HG02852 (cell line): ENCODE measurements at regions not wholly inside any gene's neighbourhood (a gene's known extent, or its start where the extent isn't known, plus 50 kb on each side); places are given as distances from the start of the nearest gene placed in this dataset.
"Not testable (repeated sequence)": the region's sequence is repeated elsewhere in the genome, so short reads cannot be mapped to it uniquely, and the experiment has no call there.

Experiments
- ATAC-seq: cut with Tn5 transposase; IDR thresholded peaks from one replicate; pipeline ENCODE4 v1.9.1; 2021; ENCODE audit warnings: mild to moderate bottlenecking, moderate library complexity; ENCODE audit not compliant: unreplicated experiment

- no peak for ATAC-seq
These were observed 241.6 kb downstream of the ZPLD1 start for GRCh38 chr3:102676424-102676823.

- ATAC-seq, result no peak
These were observed 247.9 kb downstream of the ZPLD1 start for GRCh38 chr3:102682741-102683140.

- ATAC-seq, result no peak
These were observed 252.0 kb downstream of the ZPLD1 start for GRCh38 chr3:102686792-102687191.

GRCh38 chr3:102687851-102688555 is 253.2 kb downstream of the ZPLD1 start:
- no peak for ATAC-seq

GRCh38 chr3:102688556-102688930 is 253.7 kb downstream of the ZPLD1 start:
- no peak for ATAC-seq

- no peak for ATAC-seq
These were observed 256.7 kb downstream of the ZPLD1 start for GRCh38 chr3:102691507-102691906.

- no peak for ATAC-seq
These were observed 264.4 kb downstream of the ZPLD1 start for GRCh38 chr3:102699104-102699818.

- no peak for ATAC-seq
These were observed 265.0 kb downstream of the ZPLD1 start for GRCh38 chr3:102699819-102700140.

GRCh38 chr3:102712896-102713295 is 278.1 kb downstream of the ZPLD1 start:
- ATAC-seq, result no peak

- ATAC-seq, result peak; percentile 8
These were observed 279.8 kb downstream of the ZPLD1 start for GRCh38 chr3:102714567-102714966.

- ATAC-seq, result peak; percentile 96
These were observed 280.3 kb downstream of the ZPLD1 start for GRCh38 chr3:102715030-102715697.

- ATAC-seq, result no peak
These were observed 283.8 kb downstream of the ZPLD1 start for GRCh38 chr3:102718651-102719050.

- no peak for ATAC-seq
These were observed 287.5 kb downstream of the ZPLD1 start for GRCh38 chr3:102722317-102722716.

GRCh38 chr3:102727340-102727739 is 292.5 kb downstream of the ZPLD1 start:
- ATAC-seq, result no peak

- ATAC-seq, result not testable (repeated sequence)
These were observed 297.8 kb downstream of the ZPLD1 start for GRCh38 chr3:102732581-102732980.

- ATAC-seq, result no peak
These were observed 299.2 kb downstream of the ZPLD1 start for GRCh38 chr3:102733791-102734563.

- no peak for ATAC-seq
These were observed 300.5 kb downstream of the ZPLD1 start for GRCh38 chr3:102735311-102735710.

GRCh38 chr3:102736288-102736974 is 301.6 kb downstream of the ZPLD1 start:
- ATAC-seq, result no peak

GRCh38 chr3:102736975-102737304 is 302.1 kb downstream of the ZPLD1 start:
- ATAC-seq, result no peak

GRCh38 chr3:102737353-102737752 is 302.5 kb downstream of the ZPLD1 start:
- no peak for ATAC-seq

GRCh38 chr3:102741105-102741504 is 306.3 kb downstream of the ZPLD1 start:
- no peak for ATAC-seq
